Esophagus squamous epithelium (tissue), 4 donors: ENCODE measurements at regions not wholly inside any gene's neighbourhood (a gene's known extent, or its start where the extent isn't known, plus 50 kb on each side); places are given as distances from the start of the nearest gene placed in this dataset.

Experiments used
- CTCF ChIP-seq, 6 experiments: fragments of 450-650 bp in 4 of 6; fragments of 200-600 bp in 2 of 6; sonication (generic) in 2 of 6; IDR thresholded peaks; one replicate each; pipeline ENCODE4 v1.5.1; 2016 to 2019; ENCODE audit warnings: antibody characterized with exemption in 6 of 6, mild to moderate bottlenecking in 4 of 6, moderate library complexity in 4 of 6
- POLR2A ChIP-seq, 4 donors: fragments of 450-650 bp; IDR thresholded peaks; one replicate each; pipeline ENCODE4 v1.6.1; 2017; ENCODE audit warnings: antibody characterized with exemption in 4 of 4, mild to moderate bottlenecking in 4 of 4, moderate library complexity in 3 of 4

GRCh38 chr13:80469105-80469852 is 128.4 kb upstream of the SPRY2 start:
- TF ChIP-seq CTCF (IDR thresholded peaks at IDR 0.05) (no peak), POLR2A (IDR thresholded peaks at IDR 0.05) (no peak)
